Left kidney (tissue), 1 donor: ENCODE measurements at regions not wholly inside any gene's neighbourhood (a gene's known extent, or its start where the extent isn't known, plus 50 kb on each side); places are given as distances from the start of the nearest gene placed in this dataset.
"Not testable (repeated sequence)": the region's sequence is repeated elsewhere in the genome, so short reads cannot be mapped to it uniquely, and the experiment has no call there.

ENCODE experiments used
- DNase-seq: peaks from one replicate; pipeline ENCODE4 v3.0.0-alpha.2; 2013

DNA sequence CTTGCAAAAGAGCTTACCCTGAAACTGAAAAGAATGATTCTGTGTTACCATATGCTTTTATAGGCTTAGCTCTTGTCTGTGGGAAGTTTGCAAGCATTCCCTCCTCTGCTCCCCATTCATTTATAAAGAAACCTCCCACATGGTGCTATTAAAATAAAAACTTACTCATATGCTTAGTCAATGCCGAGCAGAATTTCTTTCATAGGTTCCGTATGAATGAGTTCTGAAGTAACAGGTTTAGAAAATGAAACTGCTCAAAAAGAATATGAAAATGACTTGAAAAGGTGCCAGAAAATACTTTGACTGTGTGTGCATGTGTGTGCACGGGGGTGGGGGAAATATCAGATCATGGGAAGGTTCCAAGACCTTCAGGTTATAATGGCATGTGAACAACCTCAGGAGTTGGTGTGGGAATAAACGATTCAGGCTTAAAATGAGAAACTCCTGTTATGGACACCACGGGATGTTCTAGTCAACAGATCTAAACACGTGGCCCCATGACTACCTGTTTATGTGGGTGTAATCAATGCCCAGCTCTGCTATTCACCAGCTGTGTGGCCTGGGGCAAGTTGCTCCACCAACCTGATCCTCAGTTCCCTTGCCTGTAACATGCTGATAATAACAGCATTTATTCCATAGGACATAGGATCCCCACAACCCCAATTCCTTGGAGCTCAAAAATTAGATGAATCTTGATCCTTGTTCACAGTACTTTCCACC lies 293.7 kb upstream of the PLGLB1 start:
- DNase-seq = not testable (repeated sequence)

DNA sequence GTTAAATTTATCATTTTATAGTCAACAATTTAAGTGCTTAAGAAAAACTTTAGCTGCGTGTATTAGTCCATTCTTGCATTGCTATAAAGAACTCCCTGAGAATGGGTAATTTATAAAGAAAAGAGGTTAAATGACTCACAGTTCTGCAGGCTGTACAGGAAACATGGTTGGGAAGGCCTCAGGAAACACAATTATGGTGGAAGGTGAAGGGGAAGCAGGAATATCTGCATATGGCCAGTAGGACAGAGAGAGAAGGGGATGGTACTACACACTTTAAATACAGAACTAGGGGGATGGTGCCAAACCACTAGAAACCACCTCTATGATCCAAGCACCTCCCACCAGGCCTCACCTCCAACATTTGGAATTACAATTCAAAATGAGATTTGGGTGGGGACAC lies 295.5 kb upstream of the PLGLB1 start:
- not testable (repeated sequence) for DNase-seq

DNA sequence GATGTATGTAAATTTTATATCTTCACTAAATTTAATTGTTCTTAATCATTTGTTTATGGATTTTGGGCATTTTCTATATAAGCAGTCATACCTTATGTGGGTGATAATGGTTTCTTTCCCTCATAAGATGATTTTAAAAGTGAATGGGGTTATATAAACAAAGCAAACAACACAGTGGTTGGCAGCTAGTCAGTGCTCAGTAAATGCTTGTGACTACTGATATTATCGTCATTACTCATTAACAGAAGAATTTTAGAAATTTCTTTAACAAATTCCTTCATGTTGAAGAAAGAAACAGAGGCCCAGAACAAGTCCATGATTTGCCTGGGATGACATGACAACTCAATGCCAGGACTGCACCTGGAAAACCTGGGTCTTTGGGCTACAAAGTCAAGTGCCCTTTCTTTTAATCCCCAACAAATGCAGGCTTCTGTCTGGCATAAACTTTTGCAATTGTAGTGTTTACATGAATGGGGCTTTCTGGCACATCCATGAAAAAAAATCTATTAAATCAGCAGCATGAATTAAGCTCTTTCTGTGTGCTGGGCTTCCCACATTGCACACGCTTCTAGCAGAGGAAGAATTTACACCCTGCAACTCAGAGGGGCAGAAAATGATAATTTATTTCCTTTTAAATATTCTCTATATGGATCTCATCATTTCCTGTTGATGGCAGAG lies 297.3 kb upstream of the PLGLB1 start:
- DNase-seq = not testable (repeated sequence)

DNA sequence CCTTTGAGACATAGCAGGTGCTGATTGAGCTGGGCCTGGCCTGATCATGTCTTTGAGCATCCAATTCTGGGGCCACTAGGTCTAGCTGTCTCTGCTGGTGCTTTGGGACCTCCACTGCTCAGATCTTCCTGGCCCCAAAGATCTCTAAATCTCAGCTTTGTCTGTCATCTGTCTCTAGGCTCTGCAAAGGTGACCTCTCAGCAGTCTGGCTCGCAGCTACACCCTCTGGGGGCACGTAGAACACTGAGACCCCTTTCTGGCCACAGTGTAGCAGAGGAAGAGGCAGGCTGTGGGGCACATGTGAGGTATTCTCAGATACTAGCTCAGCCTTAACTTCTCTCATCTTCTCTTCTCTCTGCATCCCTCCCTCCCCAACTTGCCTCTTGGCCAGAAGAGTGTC lies 298.1 kb upstream of the PLGLB1 start:
- DNase-seq = not testable (repeated sequence)

DNA sequence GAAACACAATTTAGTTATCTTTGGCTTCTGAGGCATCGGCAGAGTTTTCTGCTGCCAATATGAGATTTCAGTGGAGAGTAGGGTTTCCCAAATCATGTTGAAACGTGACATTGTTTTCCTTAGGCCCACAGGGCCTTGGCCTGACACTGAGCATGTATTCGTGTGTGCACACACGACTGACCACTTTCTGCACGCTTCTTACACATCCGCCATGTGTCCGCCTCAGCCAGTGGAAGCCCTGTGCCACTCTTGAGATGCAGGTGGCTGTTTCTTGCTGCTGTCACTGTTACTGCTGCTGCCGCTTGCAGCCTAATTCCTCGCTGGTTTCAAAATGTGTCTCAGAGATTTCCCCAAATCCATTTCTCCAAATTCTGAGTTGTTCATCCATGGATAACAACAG lies 299.6 kb upstream of the PLGLB1 start:
- not testable (repeated sequence) for DNase-seq

DNA sequence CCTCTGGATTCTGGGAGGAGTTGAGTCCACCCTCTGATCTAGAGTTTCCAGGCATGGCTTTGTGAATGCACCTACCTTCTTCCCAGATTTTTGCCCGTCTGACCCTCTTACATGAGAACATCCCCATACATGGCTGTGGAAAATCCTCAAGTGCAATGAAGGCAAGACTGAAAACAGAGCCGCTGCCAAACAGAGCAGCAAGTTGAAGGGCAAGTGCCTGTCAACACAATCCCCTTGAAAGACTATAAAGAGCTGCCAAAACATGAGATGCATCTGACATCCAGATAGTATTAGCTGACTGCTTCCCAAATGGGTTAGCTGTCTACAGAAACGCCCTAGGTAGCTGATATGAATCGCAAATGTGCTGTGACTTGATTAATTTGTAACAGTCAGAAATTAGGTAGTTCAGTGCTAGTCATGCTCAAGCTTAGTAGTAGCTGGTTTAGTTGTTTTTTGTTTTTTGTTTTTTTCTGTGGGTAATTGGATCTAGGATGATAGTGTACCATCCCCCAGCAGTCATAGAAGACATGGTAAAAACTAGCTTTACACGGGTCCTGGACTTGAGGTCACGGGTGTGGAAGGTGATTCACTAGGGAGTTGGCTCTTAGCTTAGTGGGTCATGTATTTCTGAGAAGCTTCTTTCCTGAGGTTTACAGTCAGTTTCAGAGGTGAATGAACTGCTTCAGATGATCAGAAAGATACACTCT lies 302.8 kb upstream of the PLGLB1 start:
- DNase-seq = not testable (repeated sequence)

DNA sequence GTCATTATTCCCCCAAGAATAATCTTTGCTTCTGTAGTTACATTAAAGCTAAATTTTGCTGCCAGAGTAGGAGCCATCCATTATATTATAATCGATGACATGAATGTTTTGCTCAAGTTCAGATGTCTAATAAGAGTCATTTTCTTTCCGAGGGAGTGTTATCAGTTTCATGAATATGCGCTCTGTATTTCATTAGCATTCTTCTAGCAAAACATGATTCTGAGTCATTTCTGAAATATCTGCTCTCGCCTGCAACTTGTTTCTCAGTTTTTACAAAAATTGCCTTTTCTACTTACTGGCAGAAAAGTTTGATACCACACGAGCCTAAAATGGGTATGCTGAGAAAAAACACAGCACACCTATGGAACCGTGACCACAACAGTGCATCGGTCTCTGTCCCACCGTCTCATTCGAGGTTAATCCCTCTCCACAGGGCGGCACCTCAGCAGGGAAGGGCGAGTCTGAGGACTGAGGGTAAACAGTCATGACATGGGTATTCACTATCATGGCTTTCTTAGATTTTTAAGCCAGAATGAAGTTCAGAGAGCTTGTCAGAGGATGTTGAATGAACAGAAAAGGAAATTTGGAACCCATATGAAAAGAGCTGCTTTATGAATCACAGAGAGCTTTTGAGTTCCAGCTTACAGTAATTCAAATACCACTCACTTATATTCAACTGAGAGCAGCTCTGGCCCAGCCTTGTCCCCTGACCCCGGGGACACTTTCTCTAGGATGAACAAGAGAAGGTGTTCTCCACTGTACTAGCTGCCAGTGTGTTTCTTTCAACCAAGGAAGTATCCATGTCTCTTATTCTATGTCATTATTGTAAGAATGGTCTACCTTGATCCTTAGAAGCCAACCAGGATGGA lies 303.6 kb upstream of the PLGLB1 start:
- not testable (repeated sequence) for DNase-seq

DNA sequence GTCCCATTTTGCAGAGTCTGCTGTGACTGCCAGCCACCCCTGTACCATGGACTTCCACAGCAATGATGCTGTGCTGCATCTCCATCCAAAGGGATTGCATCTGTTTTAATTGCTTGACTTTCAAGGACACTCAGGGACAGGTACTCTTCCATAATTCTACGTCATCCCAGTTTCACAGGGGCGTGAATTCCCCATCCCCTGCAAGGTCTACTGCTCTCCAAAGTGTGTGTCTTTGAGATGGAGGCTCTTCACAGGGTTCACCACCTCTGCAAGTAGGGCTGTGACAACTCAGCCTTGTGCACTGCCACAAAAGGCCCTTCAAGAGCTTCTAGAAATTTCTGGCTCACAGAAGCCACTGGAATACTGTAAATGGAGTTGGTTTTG lies 304.3 kb upstream of the PLGLB1 start:
- not testable (repeated sequence) for DNase-seq

DNA sequence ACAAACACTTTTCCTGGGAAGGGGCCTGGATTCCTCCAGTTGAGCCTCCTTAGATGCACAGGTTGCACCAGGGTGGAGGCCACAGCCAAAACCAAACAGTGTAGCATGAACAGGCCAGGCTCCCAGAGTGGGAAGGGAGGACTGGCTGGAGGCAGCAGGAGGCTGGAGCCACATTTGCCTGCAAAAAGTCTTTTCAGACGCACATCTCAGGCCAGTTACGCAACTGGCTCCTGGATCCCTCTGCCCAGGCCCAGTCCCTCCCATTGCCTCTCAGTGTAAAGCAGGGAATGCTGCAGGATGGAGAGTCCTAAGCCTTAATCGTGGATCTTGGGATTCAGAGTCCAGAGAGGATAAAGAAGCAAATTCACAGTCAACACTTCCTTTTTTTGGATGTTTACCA lies 305.1 kb upstream of the PLGLB1 start:
- not testable (repeated sequence) for DNase-seq

DNA sequence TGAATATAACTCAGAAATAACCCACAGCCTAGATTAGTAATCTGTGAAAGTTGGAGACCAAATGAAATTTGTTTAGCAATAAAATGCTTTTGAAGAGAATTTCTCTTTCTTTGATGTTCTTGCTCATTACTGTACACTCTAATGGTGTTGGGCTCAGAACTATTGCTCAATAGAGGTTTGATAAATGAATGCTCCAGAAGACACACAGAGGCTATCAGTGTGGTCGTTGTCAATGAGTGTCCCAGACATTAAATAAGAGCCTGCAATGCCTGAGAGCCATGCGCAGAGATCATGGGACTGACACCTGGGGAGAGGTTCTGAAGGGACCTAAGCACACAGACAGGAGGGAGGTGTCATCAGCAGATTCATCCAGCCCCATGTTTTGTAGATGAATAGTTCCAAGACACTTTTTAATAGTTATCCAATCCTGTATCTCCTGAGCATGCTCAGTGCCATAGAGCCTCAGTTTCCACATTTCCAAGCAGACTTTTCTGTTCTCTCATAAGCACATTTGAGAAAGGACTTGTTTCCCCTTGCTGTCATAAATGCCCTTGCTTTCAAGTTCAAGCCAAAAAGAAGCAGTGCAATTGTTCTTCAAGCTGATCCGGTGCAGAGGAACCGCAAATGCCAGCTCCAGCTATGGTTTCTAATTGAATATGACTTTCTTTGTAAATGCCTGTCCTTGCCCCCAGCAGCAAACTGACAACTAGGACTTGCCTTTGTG lies 306.2 kb upstream of the PLGLB1 start:
- not testable (repeated sequence) for DNase-seq

DNA sequence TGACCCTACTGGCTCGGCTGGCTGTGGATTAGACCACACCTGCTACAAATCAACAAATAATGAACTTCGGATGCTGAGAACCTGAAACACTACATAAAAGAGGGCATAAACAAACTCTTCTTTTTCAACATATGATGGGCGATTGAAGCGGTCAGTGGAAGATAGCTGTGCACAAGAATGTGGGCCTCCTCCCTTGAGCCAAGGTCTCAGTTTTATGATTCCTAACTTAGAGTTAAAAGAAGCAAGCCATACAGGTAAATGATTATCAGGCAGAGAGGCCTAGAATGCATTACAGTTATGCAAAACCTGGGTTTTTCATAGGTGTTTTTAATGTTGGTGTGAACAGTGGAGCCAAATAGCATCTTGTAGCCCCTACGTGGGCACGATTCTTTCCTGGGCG lies 307.9 kb upstream of the PLGLB1 start:
- DNase-seq = not testable (repeated sequence)

DNA sequence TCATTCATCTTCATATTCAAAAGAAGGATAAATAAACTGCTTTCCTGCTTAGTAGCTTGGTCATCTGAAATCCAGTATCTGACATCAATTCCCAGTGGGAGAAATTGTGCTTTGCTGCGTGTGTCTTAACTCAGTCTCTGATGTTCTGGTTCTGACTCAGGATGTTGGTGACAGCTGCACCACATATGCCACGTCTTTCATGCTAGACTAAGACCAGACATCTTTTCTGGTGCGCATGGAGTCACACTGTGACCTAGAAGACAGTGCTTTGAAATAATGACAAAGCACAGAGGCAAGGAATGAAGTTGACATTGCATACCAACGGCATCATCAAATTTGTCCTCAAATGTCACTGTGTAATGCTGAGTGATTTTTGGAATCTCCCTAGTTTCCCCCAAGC lies 308.8 kb upstream of the PLGLB1 start:
- not testable (repeated sequence) for DNase-seq

DNA sequence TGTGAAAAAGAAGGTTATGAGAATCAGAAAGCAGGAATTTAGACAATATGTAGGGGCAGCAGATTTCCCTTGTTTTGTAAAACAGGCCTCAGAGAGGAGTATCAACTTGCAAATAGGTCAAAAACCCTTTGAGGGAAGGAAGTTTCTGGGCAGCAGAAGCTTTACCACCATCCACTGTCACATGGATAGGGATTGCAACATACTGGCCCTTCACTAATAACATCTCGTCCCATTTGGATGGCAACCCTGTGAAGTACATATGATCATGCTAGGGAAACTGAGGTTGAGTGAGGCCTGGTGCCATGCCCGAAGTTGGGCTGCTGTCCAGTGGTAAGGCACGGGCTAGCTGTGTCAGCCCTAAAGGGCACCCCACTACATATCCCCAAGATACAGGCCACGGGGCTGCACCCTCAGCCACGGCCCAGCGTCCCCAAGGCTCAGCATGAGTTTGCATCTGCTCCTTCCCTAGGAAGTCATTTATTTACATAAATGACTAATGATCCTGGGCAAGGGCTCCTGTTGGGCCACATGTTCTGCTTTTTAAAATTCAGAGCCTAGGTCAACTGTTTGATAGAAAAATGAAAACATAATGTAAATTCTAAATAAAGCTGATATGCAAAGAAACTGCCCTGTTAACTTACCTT lies 310.4 kb upstream of the PLGLB1 start:
- not testable (repeated sequence) for DNase-seq

DNA sequence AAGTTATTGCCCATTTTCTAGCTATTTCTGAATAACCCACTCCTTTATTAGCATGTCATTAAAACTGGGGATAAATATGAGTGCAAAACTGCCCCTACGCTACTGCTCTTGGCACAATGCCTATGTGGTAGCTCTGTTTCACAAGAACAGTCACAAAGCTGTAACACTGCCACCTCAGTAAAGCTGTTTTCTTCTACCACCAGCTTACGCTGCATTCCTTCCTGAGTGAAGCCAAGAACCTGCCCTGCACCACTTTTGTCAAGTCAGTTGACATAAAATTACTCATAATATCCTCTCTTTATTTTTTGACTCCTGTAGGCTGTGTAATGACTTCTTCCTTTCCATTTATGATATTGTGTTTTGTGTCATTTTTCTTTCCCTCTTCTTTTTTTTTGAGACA lies 313.2 kb upstream of the PLGLB1 start:
- not testable (repeated sequence) for DNase-seq

DNA sequence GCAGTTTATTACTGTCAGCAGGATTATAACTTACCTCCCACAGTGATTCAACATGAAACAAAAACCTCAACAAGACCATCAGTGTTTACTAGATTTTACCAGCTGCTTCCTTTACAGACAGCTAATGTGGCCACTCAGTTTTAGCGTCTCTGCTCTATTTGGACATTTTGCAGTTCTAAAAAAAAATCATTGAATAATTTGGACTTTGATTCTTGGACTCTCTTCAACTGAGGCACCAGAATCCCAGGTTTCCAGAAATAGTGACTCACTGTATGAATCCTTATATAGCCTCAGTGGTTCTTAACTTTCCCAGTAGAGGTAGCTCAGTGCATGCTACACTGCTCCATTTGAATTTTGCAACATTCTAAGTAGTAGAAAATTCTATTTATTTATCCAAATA lies 317.4 kb upstream of the PLGLB1 start:
- DNase-seq = not testable (repeated sequence)

DNA sequence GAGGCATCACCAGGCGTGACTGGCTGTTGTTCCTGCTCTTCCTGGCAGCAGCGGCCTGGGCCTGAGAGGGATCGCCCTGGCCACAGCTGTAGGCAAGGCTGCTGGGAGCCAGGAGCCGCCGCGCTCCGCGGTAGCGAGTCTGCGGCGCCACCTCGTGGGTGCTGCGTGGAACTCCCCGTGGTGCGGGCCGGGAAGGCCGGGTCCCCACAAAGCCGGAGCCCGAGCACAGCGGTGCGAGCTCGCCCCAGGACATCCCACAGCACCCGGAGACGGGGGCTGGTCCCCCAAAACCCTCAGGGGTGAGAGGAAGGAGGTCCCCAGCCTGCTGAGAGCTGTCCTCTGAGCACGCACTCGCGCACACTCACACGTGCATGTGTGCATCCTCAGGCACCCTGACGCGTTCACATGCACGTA lies 320.0 kb upstream of the PLGLB1 start:
- peak; percentile 30 for DNase-seq

DNA sequence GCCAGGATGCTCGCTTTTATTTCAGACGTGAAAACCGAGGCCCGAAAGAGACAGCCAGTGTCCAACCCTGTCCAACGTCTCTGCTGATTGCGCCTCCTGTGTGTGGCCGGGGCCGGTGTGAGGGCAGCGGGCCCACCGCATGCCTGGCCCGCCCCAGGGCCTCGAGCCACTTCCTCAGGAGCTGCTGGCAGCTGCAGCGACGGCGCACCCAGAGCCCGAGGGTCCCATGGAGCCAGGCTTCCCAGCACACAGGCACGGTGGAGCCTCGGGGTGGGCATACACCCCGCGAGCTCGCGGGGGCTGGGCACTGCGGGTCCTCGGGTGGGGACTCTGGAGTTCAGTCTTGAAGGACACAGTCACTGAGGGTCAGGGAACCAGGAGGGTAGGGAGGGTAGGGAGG lies 320.5 kb upstream of the PLGLB1 start:
- not testable (repeated sequence) for DNase-seq

DNA sequence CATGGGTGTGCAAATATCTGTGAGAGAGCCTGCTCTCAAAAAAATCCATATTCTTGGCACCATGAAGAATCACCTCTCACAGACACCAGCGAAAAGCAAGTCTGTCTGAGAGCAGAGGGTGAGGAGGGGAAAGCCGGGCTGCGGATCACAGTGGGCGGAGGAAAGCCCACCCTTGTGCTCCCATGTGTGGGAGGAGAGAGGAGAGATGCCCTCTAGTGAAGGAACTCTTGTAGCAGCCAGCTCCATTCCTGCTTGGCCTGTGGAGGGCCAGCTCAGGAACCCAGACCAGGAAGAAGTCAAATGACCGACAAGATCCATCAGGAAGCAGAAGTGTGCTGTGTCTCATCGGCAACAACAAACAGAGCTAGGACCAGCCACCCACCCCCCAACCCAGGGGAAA lies 321.7 kb upstream of the PLGLB1 start:
- DNase-seq = not testable (repeated sequence)

DNA sequence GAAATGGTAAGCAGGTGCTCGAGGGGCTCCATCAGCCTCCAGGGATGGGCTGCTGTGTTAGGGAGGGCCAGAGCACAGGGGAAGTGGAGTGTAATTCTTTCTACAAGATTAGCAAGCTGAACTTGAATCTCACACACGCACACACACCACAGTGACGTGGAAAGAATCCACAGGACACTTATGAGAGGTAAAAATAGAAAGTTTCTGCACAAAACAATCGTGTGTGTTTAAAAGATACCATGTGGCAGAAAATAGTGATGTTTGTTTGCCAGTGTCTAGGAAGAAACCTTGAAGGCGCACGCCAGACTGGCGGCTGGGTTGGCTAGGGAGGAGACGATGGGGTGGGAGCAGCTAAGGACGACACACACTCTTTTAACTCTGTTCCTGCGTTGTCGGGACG lies 323.6 kb upstream of the PLGLB1 start:
- not testable (repeated sequence) for DNase-seq

DNA sequence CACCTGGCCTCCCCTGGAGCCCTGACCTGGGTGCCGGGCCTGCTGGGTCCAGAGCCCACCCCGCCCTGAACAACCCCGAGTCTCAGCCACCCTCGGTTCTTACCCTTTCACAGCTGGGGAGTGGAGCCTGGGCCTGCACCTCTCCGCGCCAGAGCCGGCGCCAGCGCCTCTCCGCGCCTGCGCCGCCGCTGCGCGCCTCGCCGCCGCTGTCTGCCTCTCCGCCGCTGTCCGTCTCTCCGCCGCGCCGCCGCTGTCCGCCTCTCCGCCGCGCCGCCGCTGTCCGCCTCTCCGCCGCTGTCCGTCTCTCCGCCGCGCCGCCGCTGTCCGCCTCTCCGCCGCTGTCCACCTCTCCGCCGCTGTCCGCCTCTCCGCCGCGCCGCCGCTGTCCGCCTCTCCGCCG lies 326.9 kb upstream of the PLGLB1 start:
- DNase-seq = not testable (repeated sequence)

DNA sequence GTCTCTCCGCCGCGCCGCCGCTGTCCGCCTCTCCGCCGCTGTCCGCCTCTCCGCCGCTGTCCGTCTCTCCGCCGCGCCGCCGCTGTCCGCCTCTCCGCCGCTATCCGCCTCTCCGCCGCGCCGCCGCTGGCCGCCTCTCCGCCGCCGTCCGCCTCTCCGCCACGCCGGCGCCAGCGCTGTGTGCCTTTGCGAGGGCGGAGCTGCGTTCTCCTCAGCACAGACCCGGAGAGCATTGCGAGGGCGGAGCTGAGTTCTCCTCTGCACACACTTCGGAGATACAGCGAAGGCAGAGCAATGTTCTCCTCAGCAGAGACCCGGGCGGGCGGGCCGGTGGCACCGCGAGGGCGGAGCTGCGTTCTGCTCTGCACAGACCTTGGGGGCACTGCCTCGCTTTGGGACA lies 327.4 kb upstream of the PLGLB1 start:
- DNase-seq = not testable (repeated sequence)
